HEK293 (cell line): ENCODE measurements at regions not wholly inside any gene's neighbourhood (a gene's known extent, or its start where the extent isn't known, plus 50 kb on each side); places are given as distances from the start of the nearest gene placed in this dataset.

ENCODE experiments used
- CTCF ChIA-PET: fragments of 350-600 bp; formaldehyde crosslinking; extraction: SDS; loops from one replicate; lab custom pipeline; 2021; ENCODE audit warnings: antibody characterized with exemption; lab: Yijun Ruan, JAX
- POLR2A ChIA-PET: fragments of 300-600 bp; formaldehyde crosslinking; extraction: SDS; loops from one replicate; lab custom pipeline; 2020; ENCODE audit warnings: antibody characterized with exemption, inconsistent platforms; lab: Yijun Ruan, JAX
- H3K27ac ChIP-seq: fragments of 200-500 bp; sonication (Bioruptor generic); 2 replicates; pipeline ENCODE4 v1.5.1; 2014; ENCODE audit warnings: low read depth, low read length, control low read depth, inconsistent platforms; ENCODE audit errors: extremely low read depth
- H3K36me3 ChIP-seq, 2 experiments: fragments of 200-500 bp in 1 of 2; sonication (Bioruptor generic) in 1 of 2; 1 replicate in 1 of 2; 2 replicates in 1 of 2; pipeline ENCODE4 v1.5.1; 2014 to 2017; ENCODE audit warnings: inconsistent platforms in 2 of 2, low read length in 2 of 2; ENCODE audit not compliant: control insufficient read depth in 2 of 2, insufficient read depth in 1 of 2
- H3K4me1 ChIP-seq: fragments of 200-500 bp; sonication (Bioruptor generic); 2 replicates; pipeline ENCODE4 v1.5.1; 2014; ENCODE audit warnings: mild to moderate bottlenecking, low read length, inconsistent platforms; ENCODE audit not compliant: control insufficient read depth, insufficient read depth
- H3K4me3 ChIP-seq: 2 replicates; pipeline ENCODE4 v1.5.1; 2011; ENCODE audit warnings: low read depth, mild to moderate bottlenecking, control low read depth, low read length, moderate library complexity
- H3K9me3 ChIP-seq: fragments of 200-500 bp; sonication (Bioruptor generic); 2 replicates; pipeline ENCODE4 v1.5.1; 2014; ENCODE audit warnings: low read depth, low read length, inconsistent platforms; ENCODE audit not compliant: control insufficient read depth, insufficient read depth
- CTCF ChIP-seq: fragments of 450-650 bp; formaldehyde crosslinking; IDR thresholded peaks from 2 replicates; pipeline ENCODE4 v1.5.1; 2016; ENCODE audit warnings: missing biosample characterization, missing genetic modification characterization
- GLI4 ChIP-seq: fragments of 450-650 bp; formaldehyde crosslinking; IDR thresholded peaks from 2 replicates; pipeline ENCODE4 v1.5.1; 2016; ENCODE audit warnings: missing biosample characterization, missing genetic modification characterization
- MZF1 ChIP-seq: fragments of 450-650 bp; formaldehyde crosslinking; IDR thresholded peaks from 2 replicates; pipeline ENCODE4 v1.5.1; 2017; ENCODE audit warnings: missing biosample characterization, missing genetic modification characterization, borderline replicate concordance
- PRDM2 ChIP-seq: fragments of 450-650 bp; formaldehyde crosslinking; IDR thresholded peaks from 2 replicates; pipeline ENCODE4 v1.5.1; 2016; ENCODE audit warnings: missing biosample characterization, missing genetic modification characterization, borderline replicate concordance
- SCRT2 ChIP-seq: fragments of 450-650 bp; formaldehyde crosslinking; IDR thresholded peaks from 2 replicates; pipeline ENCODE4 v1.5.1; 2016; ENCODE audit warnings: missing biosample characterization, missing genetic modification characterization
- YY1 ChIP-seq: fragments of 450-650 bp; formaldehyde crosslinking; IDR thresholded peaks from 2 replicates; pipeline ENCODE4 v1.5.1; 2018; ENCODE audit warnings: missing biosample characterization, missing genetic modification characterization
- ZFHX2 ChIP-seq: fragments of 450-650 bp; formaldehyde crosslinking; conservative IDR thresholded peaks from 2 replicates; pipeline ENCODE4 v1.5.1; 2016; ENCODE audit warnings: missing biosample characterization, missing genetic modification characterization
- ZFP3 ChIP-seq: fragments of 450-650 bp; formaldehyde crosslinking; IDR thresholded peaks from 2 replicates; pipeline ENCODE4 v1.5.1; 2016; ENCODE audit warnings: low read depth, missing biosample characterization, missing genetic modification characterization
- ZIC2 ChIP-seq: fragments of 450-650 bp; formaldehyde crosslinking; IDR thresholded peaks from 2 replicates; pipeline ENCODE4 v1.5.1; 2016; ENCODE audit warnings: missing biosample characterization, missing genetic modification characterization
- ZNF211 ChIP-seq: fragments of 450-650 bp; formaldehyde crosslinking; IDR thresholded peaks from 2 replicates; pipeline ENCODE4 v1.5.1; 2016; ENCODE audit warnings: low read depth, missing biosample characterization, missing genetic modification characterization
- ZNF292 ChIP-seq: fragments of 450-650 bp; formaldehyde crosslinking; IDR thresholded peaks from 2 replicates; pipeline ENCODE4 v1.5.1; 2016; ENCODE audit warnings: low read depth, missing biosample characterization, missing genetic modification characterization, borderline replicate concordance
- ZNF302 ChIP-seq: fragments of 450-650 bp; formaldehyde crosslinking; IDR thresholded peaks from 2 replicates; pipeline ENCODE4 v1.5.1; 2016; ENCODE audit warnings: missing biosample characterization, missing genetic modification characterization, low read depth
- ZNF398 ChIP-seq: fragments of 450-650 bp; formaldehyde crosslinking; IDR thresholded peaks from 2 replicates; pipeline ENCODE4 v1.5.1; 2017; ENCODE audit warnings: missing biosample characterization, missing genetic modification characterization
- ZNF416 ChIP-seq: fragments of 450-650 bp; formaldehyde crosslinking; IDR thresholded peaks from 2 replicates; pipeline ENCODE4 v1.5.1; 2016; ENCODE audit warnings: missing biosample characterization, missing genetic modification characterization
- ZNF513 ChIP-seq: fragments of 450-650 bp; IDR thresholded peaks from 2 replicates; pipeline ENCODE4 v1.5.1; 2018; ENCODE audit warnings: missing biosample characterization, missing genetic modification characterization
- ZNF521 ChIP-seq: fragments of 450-650 bp; formaldehyde crosslinking; IDR thresholded peaks from 2 replicates; pipeline ENCODE4 v1.5.1; 2017; ENCODE audit warnings: missing biosample characterization, mild to moderate bottlenecking, missing genetic modification characterization
- ZNF560 ChIP-seq: fragments of 450-650 bp; formaldehyde crosslinking; IDR thresholded peaks from 2 replicates; pipeline ENCODE4 v1.5.1; 2017; ENCODE audit warnings: missing biosample characterization, missing genetic modification characterization, borderline replicate concordance
- ZNF660 ChIP-seq: fragments of 450-650 bp; IDR thresholded peaks from 2 replicates; pipeline ENCODE4 v1.5.1; 2018; ENCODE audit warnings: missing biosample characterization, mild to moderate bottlenecking, missing genetic modification characterization
- ZNF692 ChIP-seq: fragments of 450-650 bp; formaldehyde crosslinking; IDR thresholded peaks from 2 replicates; pipeline ENCODE4 v1.5.1; 2016; ENCODE audit warnings: missing biosample characterization, missing genetic modification characterization
- ZSCAN4 ChIP-seq: fragments of 450-650 bp; formaldehyde crosslinking; IDR thresholded peaks from 2 replicates; pipeline ENCODE4 v1.5.1; 2017; ENCODE audit warnings: missing biosample characterization, missing genetic modification characterization

- no peak overlapping the region for H3K4me3 ChIP-seq
- no peaks in the 10 kb centered on the region for H3K36me3 ChIP-seq
- no peaks in the 10 kb centered on the region for H3K4me1 ChIP-seq
- H3K9me3 ChIP-seq: no peaks in the 10 kb centered on the region; the same call in 1 of the 2 replicates
- POLR2A ChIA-PET: no interaction called here
- CTCF ChIA-PET: no interaction called here
- no peak for TF ChIP-seq ZNF660 (tag by site-specific recombination)
- no peak for TF ChIP-seq CTCF (tag by site-specific recombination)
- TF ChIP-seq ZNF521 (tag by site-specific recombination): no peak
- TF ChIP-seq PRDM2 (tag by site-specific recombination): no peak
- no peak for TF ChIP-seq ZNF513 (tag by site-specific recombination)
- no peak for TF ChIP-seq MZF1 (tag by site-specific recombination)
- no peak for TF ChIP-seq ZFHX2 (tag by site-specific recombination)
- TF ChIP-seq ZSCAN4 (tag by site-specific recombination): no peak
- TF ChIP-seq ZIC2 (tag by site-specific recombination): no peak
- TF ChIP-seq ZFP3 (tag by site-specific recombination): no peak
- no peak for TF ChIP-seq YY1
- TF ChIP-seq ZNF302 (tag by site-specific recombination): no peak
- TF ChIP-seq ZNF416 (tag by site-specific recombination): no peak
- no peak for TF ChIP-seq ZNF692 (tag by site-specific recombination)
- no peak for TF ChIP-seq ZNF292 (tag by site-specific recombination)
- no peak for TF ChIP-seq ZNF560 (tag by site-specific recombination)
- no peak for TF ChIP-seq ZNF398 (tag by site-specific recombination)
- no peak for TF ChIP-seq SCRT2 (tag by site-specific recombination)
- no peak for TF ChIP-seq ZNF211
- TF ChIP-seq GLI4 (tag by site-specific recombination): no peak
- no peak overlapping the region for H3K27ac ChIP-seq
Measured at GRCh38 chr14:30084811-30085210, 157.2 kb upstream of the PRKD1 start.
